Muscle layer of duodenum (tissue), 2 donors: ENCODE measurements at regions not wholly inside any gene's neighbourhood (a gene's known extent, or its start where the extent isn't known, plus 50 kb on each side); places are given as distances from the start of the nearest gene placed in this dataset.
"Not testable (repeated sequence)": the region's sequence is repeated elsewhere in the genome, so short reads cannot be mapped to it uniquely, and the experiment has no call there.

Source experiments
- H3K27ac ChIP-seq: one replicate; pipeline ENCODE4 v1.7.0; 2013; ENCODE audit warnings: mild to moderate bottlenecking, low read length
- H3K27me3 ChIP-seq: one replicate; pipeline ENCODE4 v1.7.0; 2013; ENCODE audit warnings: low read depth, mild to moderate bottlenecking, control low read depth, low read length
- H3K36me3 ChIP-seq, 2 donors: one replicate each; pipeline ENCODE4 v1.7.0; 2013; ENCODE audit warnings: low read length in 2 of 2, control low read depth in 1 of 2, mild to moderate bottlenecking in 1 of 2; ENCODE audit not compliant: insufficient read depth in 2 of 2, control insufficient read depth in 1 of 2
- H3K4me1 ChIP-seq, 2 donors: one replicate each; pipeline ENCODE4 v1.7.0; 2013; ENCODE audit warnings: low read length in 2 of 2, mild to moderate bottlenecking in 2 of 2, control low read depth in 1 of 2, moderate library complexity in 1 of 2; ENCODE audit not compliant: insufficient read depth in 2 of 2, control insufficient read depth in 1 of 2
- H3K4me3 ChIP-seq, 2 donors: one replicate each; pipeline ENCODE4 v1.7.0; 2013; ENCODE audit warnings: low read length in 2 of 2, low read depth in 1 of 2, mild to moderate bottlenecking in 1 of 2
- H3K9me3 ChIP-seq, 2 donors: one replicate each; pipeline ENCODE4 v1.7.0; 2013; ENCODE audit warnings: low read length in 2 of 2, control low read depth in 1 of 2, mild to moderate bottlenecking in 1 of 2; ENCODE audit not compliant: control insufficient read depth in 1 of 2
- donor health status: healthy.

DNA sequence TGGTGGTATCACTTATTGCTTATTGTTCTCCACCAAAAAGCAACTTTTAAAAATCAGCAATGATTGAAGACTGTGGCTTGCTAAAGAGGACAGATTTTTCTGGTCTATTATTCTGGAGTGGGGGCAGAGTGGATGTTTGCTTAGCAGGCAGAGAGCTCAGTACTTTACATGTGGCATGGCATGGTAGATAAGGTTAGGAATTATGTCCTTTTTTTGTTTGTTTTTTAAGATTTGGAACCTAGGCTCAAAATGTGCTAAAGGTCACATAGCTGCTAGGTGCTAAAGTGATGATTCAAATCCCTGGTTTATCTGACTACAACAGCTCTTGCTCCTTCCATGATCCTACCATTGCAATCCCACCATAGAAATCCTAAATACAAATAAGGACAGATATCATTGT, 331.0 kb upstream of the ADAMTS9 start:
- Histone ChIP-seq H3K4me3 (no peak overlapping the region), H3K27ac (no peak overlapping the region), H3K9me3 (no peaks in the 10 kb centered on the region), H3K4me1 (no peaks in the 10 kb centered on the region), H3K36me3 (no peaks in the 10 kb centered on the region), H3K27me3 (no peaks in the 10 kb centered on the region)

DNA sequence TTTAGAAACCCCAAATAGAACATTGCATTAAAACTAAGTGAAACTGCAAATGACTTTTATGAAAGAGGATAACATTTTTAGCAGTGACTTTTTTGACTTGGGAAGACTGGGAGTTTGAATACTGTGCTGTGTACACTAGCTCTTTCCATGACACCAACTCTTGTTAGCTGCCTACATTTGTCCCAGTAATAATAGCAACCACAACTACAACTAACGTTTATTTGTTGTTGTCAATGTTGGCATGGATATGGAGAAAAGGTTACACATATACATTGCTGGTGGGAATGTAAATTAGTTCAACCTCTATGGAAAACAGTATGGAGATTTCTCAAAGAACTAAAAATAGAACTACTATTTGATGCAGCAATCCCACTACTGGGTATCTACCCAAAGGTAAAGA, 329.6 kb upstream of the ADAMTS9 start:
- H3K27me3 ChIP-seq, result no peaks in the 10 kb centered on the region
- no peak overlapping the region for H3K27ac ChIP-seq
- no peak overlapping the region for H3K4me3 ChIP-seq
- H3K4me1 ChIP-seq, result no peaks in the 10 kb centered on the region
- peaks cover 0 to 6% of the 10 kb centered on the region in 2 donors for H3K36me3 ChIP-seq
- H3K9me3 ChIP-seq, result no peaks in the 10 kb centered on the region

- Histone ChIP-seq H3K27ac (no peak overlapping the region), H3K9me3 (no peaks in the 10 kb centered on the region), H3K36me3 (peaks cover 0 to 10% of the 10 kb centered on the region in 2 donors), H3K4me3 (no peak overlapping the region), H3K27me3 (no peaks in the 10 kb centered on the region), H3K4me1 (no peaks in the 10 kb centered on the region)
Observed at GRCh38 chr3:65015711-65016110, 327.9 kb upstream of the ADAMTS9 start.

DNA sequence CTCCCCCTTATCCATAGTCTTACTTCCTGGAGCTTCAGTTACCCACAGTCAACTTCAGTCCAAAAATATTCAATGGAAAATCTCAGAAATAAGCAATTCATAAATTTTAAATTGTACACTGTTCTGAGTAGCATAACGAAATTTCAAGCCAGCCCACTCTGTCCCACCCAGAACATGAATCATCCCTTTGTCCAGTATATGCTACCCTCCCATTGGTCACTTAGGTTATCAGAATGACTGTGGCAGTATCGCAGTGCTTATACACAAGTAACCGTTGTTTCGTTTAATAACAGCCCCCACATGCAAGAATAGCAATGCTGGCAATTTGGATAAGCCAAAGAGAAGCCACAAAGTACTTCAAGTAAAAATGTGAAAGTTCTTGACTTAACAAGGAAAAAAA, 325.3 kb upstream of the ADAMTS9 start:
- Histone ChIP-seq H3K27me3 (no peaks in the 10 kb centered on the region), H3K4me3 (no peak overlapping the region), H3K9me3 (no peaks in the 10 kb centered on the region), H3K27ac (no peak overlapping the region), H3K4me1 (no peaks in the 10 kb centered on the region), H3K36me3 (peaks cover 0 to 15% of the 10 kb centered on the region in 2 donors)

DNA sequence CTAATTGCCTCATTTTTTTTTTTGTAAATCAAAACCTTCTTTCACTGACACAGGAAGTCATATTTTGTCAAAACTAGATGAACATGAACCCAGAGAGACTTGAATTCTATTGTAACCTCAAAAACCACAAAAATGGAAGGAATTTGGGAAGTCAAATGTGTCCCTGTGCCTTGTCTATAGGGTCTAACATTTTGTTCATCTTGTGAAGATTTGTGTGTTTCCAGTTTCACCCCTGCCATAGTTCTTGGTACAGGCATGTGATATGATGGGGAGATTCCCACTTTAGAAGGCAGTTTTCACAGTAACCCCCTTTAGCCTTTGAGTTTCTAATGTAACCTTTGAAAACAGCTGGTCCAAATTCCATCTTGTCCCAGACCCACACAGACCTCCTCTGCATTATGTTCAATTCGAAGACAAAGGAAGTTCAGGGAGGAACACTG, 318.5 kb upstream of the ADAMTS9 start:
- Histone ChIP-seq H3K9me3 (no peaks in the 10 kb centered on the region), H3K27ac (no peak overlapping the region), H3K4me1 (no peaks in the 10 kb centered on the region), H3K36me3 (peaks cover 0 to 9% of the 10 kb centered on the region in 2 donors), H3K4me3 (no peak overlapping the region), H3K27me3 (no peaks in the 10 kb centered on the region)

DNA sequence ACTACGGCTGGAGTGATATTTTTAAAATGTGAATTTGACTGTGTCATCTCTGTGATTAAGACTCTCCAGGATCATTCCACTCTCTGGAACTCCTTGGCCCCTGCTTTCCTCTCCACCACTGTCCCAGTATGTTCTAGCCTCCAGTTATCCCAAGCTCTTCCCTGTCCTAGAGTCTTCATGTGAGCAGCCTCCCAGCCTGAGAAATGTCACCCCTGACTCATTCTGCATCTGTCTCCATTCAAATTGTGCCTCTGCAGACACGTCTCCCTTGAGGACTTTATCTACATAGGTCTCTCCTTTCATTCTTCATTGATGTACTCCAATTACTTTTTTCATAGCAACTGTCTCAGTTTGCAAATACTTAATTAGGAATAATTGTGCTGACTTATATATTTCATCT, 317.7 kb upstream of the ADAMTS9 start:
- peaks cover 0 to 3% of the 10 kb centered on the region in 2 donors for H3K36me3 ChIP-seq
- no peaks in the 10 kb centered on the region for H3K4me1 ChIP-seq
- H3K4me3 ChIP-seq, result no peak overlapping the region
- no peaks in the 10 kb centered on the region for H3K27me3 ChIP-seq
- H3K27ac ChIP-seq, result no peak overlapping the region
- H3K9me3 ChIP-seq, result no peaks in the 10 kb centered on the region

DNA sequence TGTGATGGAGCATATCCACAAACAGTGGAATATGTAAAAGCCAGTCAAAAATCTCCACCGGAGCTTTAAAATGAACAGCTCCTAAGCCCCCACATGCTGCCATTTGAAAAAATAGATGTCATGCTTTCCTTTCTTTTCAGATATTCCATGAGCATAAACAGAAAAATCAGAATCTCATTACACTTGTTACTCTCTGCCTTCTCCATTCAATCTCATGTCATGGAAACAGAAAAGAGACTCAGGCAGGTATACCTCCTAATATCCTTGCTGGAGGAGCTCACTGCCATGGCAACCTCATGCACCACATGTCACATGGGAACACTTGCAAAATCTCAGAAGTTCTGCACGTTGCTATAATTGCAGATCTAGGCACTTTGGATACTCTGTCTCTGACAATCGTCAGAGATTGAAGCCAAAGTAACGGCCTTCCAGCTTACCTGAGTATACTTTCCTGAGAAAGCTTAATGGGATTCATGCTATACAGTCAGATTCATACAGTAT, 317.0 kb upstream of the ADAMTS9 start:
- no peaks in the 10 kb centered on the region for H3K36me3 ChIP-seq
- H3K4me1 ChIP-seq, result no peaks in the 10 kb centered on the region
- H3K9me3 ChIP-seq, result no peaks in the 10 kb centered on the region
- no peak overlapping the region for H3K4me3 ChIP-seq
- H3K27ac ChIP-seq, result no peak overlapping the region
- H3K27me3 ChIP-seq, result no peaks in the 10 kb centered on the region

DNA sequence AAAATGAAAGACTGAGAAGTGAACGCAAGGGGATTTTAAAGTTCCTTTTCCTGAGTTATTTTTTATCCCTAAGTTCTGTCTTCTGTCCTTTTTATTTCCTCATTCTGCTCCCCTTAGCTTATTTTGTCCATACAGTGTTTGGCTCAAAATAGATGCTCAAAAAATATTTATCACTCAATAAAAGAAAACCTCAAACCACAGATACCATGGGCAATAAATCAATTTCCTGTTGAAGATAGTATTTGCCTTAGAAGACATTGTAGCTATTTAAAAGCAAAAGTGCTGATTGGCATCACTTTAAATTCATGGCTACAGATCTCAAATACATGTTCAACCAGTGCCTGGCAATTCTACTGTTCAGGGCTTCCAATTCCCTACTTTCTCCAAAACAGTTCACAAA, 316.5 kb upstream of the ADAMTS9 start:
- no peaks in the 10 kb centered on the region for H3K9me3 ChIP-seq
- H3K36me3 ChIP-seq, result no peaks in the 10 kb centered on the region
- no peak overlapping the region for H3K27ac ChIP-seq
- H3K4me3 ChIP-seq, result no peak overlapping the region
- H3K4me1 ChIP-seq, result no peaks in the 10 kb centered on the region
- no peaks in the 10 kb centered on the region for H3K27me3 ChIP-seq

DNA sequence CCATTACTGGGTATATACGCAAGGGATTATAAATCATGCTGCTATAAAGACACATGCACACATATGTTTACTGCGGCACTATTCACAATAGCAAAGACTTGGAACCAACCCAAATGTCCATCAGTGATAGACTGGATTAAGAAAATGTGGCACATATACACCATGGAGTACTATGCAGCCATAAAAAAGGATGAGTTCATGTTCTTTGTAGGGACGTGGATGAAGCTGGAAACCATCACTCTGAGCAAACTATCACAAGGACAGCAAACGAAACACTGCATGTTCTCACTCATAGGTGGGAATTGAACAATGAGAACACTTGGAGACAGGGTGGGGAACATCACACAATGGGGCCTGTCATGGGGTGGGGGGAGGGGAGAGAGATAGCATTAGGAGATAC, 313.3 kb upstream of the ADAMTS9 start:
- H3K27me3 ChIP-seq, H3K27ac ChIP-seq, H3K4me3 ChIP-seq, H3K9me3 ChIP-seq, H3K36me3 ChIP-seq, H3K4me1 ChIP-seq: not testable (repeated sequence)

DNA sequence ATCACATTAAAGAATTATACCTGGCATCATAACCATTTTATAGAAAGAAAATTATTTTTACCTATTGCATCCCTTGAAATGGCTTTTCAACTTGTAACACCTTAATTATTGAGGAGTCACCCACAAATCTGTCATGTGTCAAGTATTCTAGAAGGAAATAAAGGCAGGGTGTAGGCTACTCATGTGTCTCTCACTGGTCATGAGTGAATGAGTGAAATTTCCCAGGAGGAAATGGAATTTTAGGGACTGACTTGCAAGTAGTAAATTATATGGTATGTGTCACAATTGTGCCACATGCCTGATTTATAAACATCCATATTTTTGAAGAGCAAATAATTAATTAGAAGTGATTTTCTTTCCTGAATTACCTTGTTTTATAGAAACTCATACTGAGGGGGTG, 310.5 kb upstream of the ADAMTS9 start:
- Histone ChIP-seq H3K27ac (no peak overlapping the region), H3K9me3 (no peaks in the 10 kb centered on the region), H3K36me3 (no peaks in the 10 kb centered on the region)

GRCh38 chr3:64995857-64996551, 308.2 kb upstream of the ADAMTS9 start:
- H3K36me3 ChIP-seq, result no peaks in the 10 kb centered on the region
- no peaks in the 10 kb centered on the region for H3K9me3 ChIP-seq
- no peak overlapping the region for H3K27ac ChIP-seq
- H3K27me3 ChIP-seq, result no peaks in the 10 kb centered on the region
- no peaks in the 10 kb centered on the region for H3K4me1 ChIP-seq
- no peak overlapping the region for H3K4me3 ChIP-seq

More for the DNA sequence above, 310.5 kb upstream of the ADAMTS9 start:
- Histone ChIP-seq H3K4me1 (no peaks in the 10 kb centered on the region), H3K27me3 (no peaks in the 10 kb centered on the region), H3K4me3 (no peak overlapping the region)

GRCh38 chr3:64993781-64994180, 306.0 kb upstream of the ADAMTS9 start:
- Histone ChIP-seq H3K27me3 (no peaks in the 10 kb centered on the region), H3K9me3 (no peaks in the 10 kb centered on the region), H3K36me3 (no peaks in the 10 kb centered on the region), H3K4me3 (no peak overlapping the region), H3K4me1 (no peaks in the 10 kb centered on the region), H3K27ac (no peak overlapping the region)
